ENCODE measurements at regions not wholly inside any gene's neighbourhood (a gene's known extent, or its start where the extent isn't known, plus 50 kb on each side); places are given as distances from the start of the nearest gene placed in this dataset.

DNA sequence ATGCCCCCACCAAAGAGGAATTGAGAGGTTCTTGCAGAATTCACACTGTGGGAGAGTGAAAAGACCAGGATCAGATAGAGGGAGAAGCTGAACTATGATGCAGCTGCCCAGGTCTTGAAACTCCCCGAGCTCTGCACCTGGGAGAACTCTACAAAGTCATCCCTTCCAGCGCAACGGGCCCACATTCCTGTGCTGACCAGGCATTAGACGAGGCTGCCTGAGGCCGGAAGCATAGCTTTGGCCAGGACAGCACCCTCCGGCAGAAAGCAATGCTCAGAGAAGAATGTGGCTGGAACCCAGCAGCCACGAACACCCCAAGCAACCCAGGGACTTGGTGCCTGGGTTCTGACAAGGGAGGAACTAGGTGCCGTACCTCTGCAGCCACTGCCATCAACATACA, 281.5 kb upstream of the CDH4 start:
- FAIRE-seq, result no peak
- Histone ChIP-seq H3K4me2 (ENCODE audit: insufficient read depth in 1 of 2, low read depth in 2 of 2, low read length in 2 of 2) (no peak overlapping the region), H4K91ac (replicated peaks; ENCODE audit: insufficient read length, low read length) (no peak overlapping the region), H3K23ac (ENCODE audit: insufficient read length) (no peak overlapping the region), H3K27me3 (replicated peaks in 1 of 4; ENCODE audit: control insufficient read depth in 3 of 4, extremely low read depth in 1 of 4, insufficient read depth in 3 of 4, low read length in 3 of 4) (peaks cover 0 to 5% (median 2%) of the 10 kb centered on the region in 4 experiments; a peak in 4 of 7 replicates), H3K4ac (replicated peaks; ENCODE audit: insufficient read length, low read depth, low read length) (no peak overlapping the region), H2BK20ac (ENCODE audit: low read length) (no peak overlapping the region), H2BK12ac (ENCODE audit: low read depth, low read length) (no peak overlapping the region), H2BK5ac (ENCODE audit: low read depth, low read length) (no peak overlapping the region), H3K79me2 (ENCODE audit: control insufficient read depth in 1 of 2, insufficient read depth in 2 of 2, low read length in 2 of 2) (no peaks in the 10 kb centered on the region), H3K79me1 (ENCODE audit: low read depth, low read length) (no peaks in the 10 kb centered on the region), H2AFZ (ENCODE audit: low read length) (no peak overlapping the region), H4K20me1 (replicated peaks in 1 of 2; ENCODE audit: control insufficient read depth in 1 of 2, insufficient read depth in 2 of 2, low read length in 2 of 2) (no peaks in the 10 kb centered on the region), H3K23me2 (ENCODE audit: low read depth, low read length) (no peaks in the 10 kb centered on the region), H3K27ac (ENCODE audit: low read depth, low read length) (no peak overlapping the region), H3K18ac (ENCODE audit: extremely low read depth, low read length) (no peak overlapping the region; the same call in 1 of the 2 replicates), H3K9ac (replicated peaks in 1 of 4; ENCODE audit: extremely low read depth in 1 of 4, low read depth in 3 of 4, low read length in 3 of 4) (no peak overlapping the region), H4K5ac (ENCODE audit: insufficient read length, low read depth, low read length) (no peak overlapping the region), H4K8ac (ENCODE audit: extremely low read depth, insufficient read depth, low read length) (no peak overlapping the region), H3K9me3 (ENCODE audit: insufficient read depth in 2 of 2, low read depth in 1 of 2, low read length in 1 of 2) (no peaks in the 10 kb centered on the region), H3K56ac (replicated peaks; ENCODE audit: insufficient read length, low read depth, low read length) (no peak overlapping the region), H3K36me3 (ENCODE audit: control insufficient read depth in 2 of 4, insufficient read depth in 4 of 4, low read length in 3 of 4) (no peaks in the 10 kb centered on the region), H3K4me1 (replicated peaks in 1 of 4; ENCODE audit: control insufficient read depth in 3 of 4, insufficient read depth in 4 of 4, low read length in 3 of 4) (no peaks in the 10 kb centered on the region), H2AK5ac (ENCODE audit: low read depth, low read length) (no peak overlapping the region), H3K14ac (ENCODE audit: insufficient read length) (no peak overlapping the region), H2BK120ac (replicated peaks; ENCODE audit: low read depth, low read length) (no peak overlapping the region), H2BK15ac (ENCODE audit: low read length) (no peak overlapping the region), H3K4me3 (ENCODE audit: extremely low read depth in 1 of 4, insufficient read depth in 2 of 4, low read depth in 3 of 4, low read length in 4 of 4) (no peak overlapping the region)
- 89% methylated on average over 8 of the region's 8 CpGs; no CpG with 5 or more reads in 1 of the 2 experiments for WGBS, 2 experiments (ENCODE audit: extremely low coverage in 1 of 2, insufficient coverage in 1 of 2, insufficient read length in 1 of 2, insufficient replicate concordance in 2 of 2, low coverage in 1 of 2, low lambda C conversion rate in 2 of 2, missing lambda C conversion rate in 1 of 2)
- POLR2A ChIA-PET (ENCODE audit: partially characterized antibody), result no interaction called here
- no peak for DNase-seq (ENCODE audit: low read depth in 1 of 2, low spot score in 2 of 2)
- CTCF ChIA-PET (ENCODE audit: partially characterized antibody), result interaction anchor here (0.8 kb wide), 1 partner anchor 118 kb away, joined by 3 read pairs; no protein-coding TSS in a partner anchor
- TF ChIP-seq CBX8 (IDR thresholded peaks at IDR 0.05; ENCODE audit: borderline replicate concordance, low read depth, low read length) (no peak), NRF1 (IDR thresholded peaks at IDR 0.05; ENCODE audit: low read depth, low read length) (no peak)
- TF ChIP-seq, protein P1, sequence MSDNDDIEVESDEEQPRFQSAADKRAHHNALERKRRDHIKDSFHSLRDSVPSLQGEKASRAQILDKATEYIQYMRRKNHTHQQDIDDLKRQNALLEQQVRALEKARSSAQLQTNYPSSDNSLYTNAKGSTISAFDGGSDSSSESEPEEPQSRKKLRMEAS (IDR thresholded peaks at IDR 0.05), result no peak

Data from H1 (cell line).